ENCODE measurements at regions not wholly inside any gene's neighbourhood (a gene's known extent, or its start where the extent isn't known, plus 50 kb on each side); places are given as distances from the start of the nearest gene placed in this dataset.

- H3K4me3 Mint-ChIP-seq (ENCODE audit: unreplicated experiment) = no peak overlapping the region
- Histone ChIP-seq H3K36me3 (ENCODE audit: control insufficient read depth, insufficient read depth, low read length) (no peaks in the 10 kb centered on the region), H3K4me3 (ENCODE audit: low read depth, low read length) (no peak overlapping the region), H3K4me1 (no peaks in the 10 kb centered on the region), H3K27me3 (replicated peaks; ENCODE audit: control insufficient read depth, insufficient read depth, low read length) (no peaks in the 10 kb centered on the region), H3K9me3 (no peaks in the 10 kb centered on the region)
- no peak for TF ChIP-seq CTCF (IDR thresholded peaks at IDR 0.05; ENCODE audit: insufficient read depth in 1 of 2, low read depth in 1 of 2, low read length in 1 of 2, severe bottlenecking in 1 of 2, unreplicated experiment in 1 of 2)
- H3K4me1 Mint-ChIP-seq (ENCODE audit: low read depth, unreplicated experiment) = no peaks in the 10 kb centered on the region
- H3K36me3 Mint-ChIP-seq (ENCODE audit: insufficient read depth, unreplicated experiment) = no peaks in the 10 kb centered on the region
- ChIA-PET POLR2A (no interaction called here), CTCF (no interaction called here)
- DNase-seq = no peak
- intact Hi-C loops (cut with micrococcal nuclease; ENCODE audit: unreplicated experiment) = no loop called here
- BruUV-seq (replicated peaks) = no TSS peak
- H3K27ac Mint-ChIP-seq (ENCODE audit: unreplicated experiment) = no peak overlapping the region
- peaks cover 19% of the 10 kb centered on the region for H3K9me3 Mint-ChIP-seq (ENCODE audit: unreplicated experiment)
- no peaks in the 10 kb centered on the region for H3K27me3 Mint-ChIP-seq (ENCODE audit: insufficient read depth, unreplicated experiment)
Measured at GRCh38 chrX:122555925-122556324, 628.2 kb upstream of the GRIA3 start.

- H3K4me3 ChIP-seq (ENCODE audit: low read depth, low read length) = no peak overlapping the region
- BruUV-seq (replicated peaks) = no TSS peak
- Mint-ChIP-seq H3K4me1 (ENCODE audit: low read depth, unreplicated experiment) (no peaks in the 10 kb centered on the region), H3K4me3 (ENCODE audit: unreplicated experiment) (no peak overlapping the region), H3K36me3 (ENCODE audit: insufficient read depth, unreplicated experiment) (no peaks in the 10 kb centered on the region), H3K27ac (ENCODE audit: unreplicated experiment) (no peak overlapping the region), H3K9me3 (ENCODE audit: unreplicated experiment) (no peaks in the 10 kb centered on the region), H3K27me3 (ENCODE audit: insufficient read depth, unreplicated experiment) (no peaks in the 10 kb centered on the region)
- POLR2A ChIA-PET = no interaction called here
- CTCF ChIA-PET = no interaction called here
- H3K36me3 ChIP-seq (ENCODE audit: control insufficient read depth, insufficient read depth, low read length) = no peaks in the 10 kb centered on the region
- no peaks in the 10 kb centered on the region for H3K27me3 ChIP-seq (replicated peaks; ENCODE audit: control insufficient read depth, insufficient read depth, low read length)
- no peak for DNase-seq
- intact Hi-C loops (cut with micrococcal nuclease; ENCODE audit: unreplicated experiment) = no loop called here
- no peak for TF ChIP-seq CTCF (IDR thresholded peaks at IDR 0.05; ENCODE audit: insufficient read depth in 1 of 2, low read depth in 1 of 2, low read length in 1 of 2, severe bottlenecking in 1 of 2, unreplicated experiment in 1 of 2)
- no peaks in the 10 kb centered on the region for H3K9me3 ChIP-seq
- no peaks in the 10 kb centered on the region for H3K4me1 ChIP-seq
Measured at GRCh38 chrX:122565952-122566351, 618.1 kb upstream of the GRIA3 start.

- H3K27ac Mint-ChIP-seq (ENCODE audit: unreplicated experiment) = no peak overlapping the region
- CTCF ChIA-PET = no interaction called here
- H3K27me3 Mint-ChIP-seq (ENCODE audit: insufficient read depth, unreplicated experiment) = no peaks in the 10 kb centered on the region
Measured at GRCh38 chrX:122566401-122566800, 617.7 kb upstream of the GRIA3 start.

More at GRCh38 chrX:122566401-122566800, 617.7 kb upstream of the GRIA3 start:
- POLR2A ChIA-PET = no interaction called here
- no peaks in the 10 kb centered on the region for H3K4me1 ChIP-seq
- intact Hi-C loops (cut with micrococcal nuclease; ENCODE audit: unreplicated experiment) = no loop called here
- Mint-ChIP-seq H3K4me1 (ENCODE audit: low read depth, unreplicated experiment) (no peaks in the 10 kb centered on the region), H3K4me3 (ENCODE audit: unreplicated experiment) (no peak overlapping the region), H3K9me3 (ENCODE audit: unreplicated experiment) (no peaks in the 10 kb centered on the region), H3K36me3 (ENCODE audit: insufficient read depth, unreplicated experiment) (no peaks in the 10 kb centered on the region)
- H3K9me3 ChIP-seq = no peaks in the 10 kb centered on the region
- TF ChIP-seq CTCF (IDR thresholded peaks at IDR 0.05; ENCODE audit: insufficient read depth in 1 of 2, low read depth in 1 of 2, low read length in 1 of 2, severe bottlenecking in 1 of 2, unreplicated experiment in 1 of 2) = no peak
- no TSS peak for BruUV-seq (replicated peaks)
- H3K36me3 ChIP-seq (ENCODE audit: control insufficient read depth, insufficient read depth, low read length) = no peaks in the 10 kb centered on the region
- H3K4me3 ChIP-seq (ENCODE audit: low read depth, low read length) = no peak overlapping the region
- H3K27me3 ChIP-seq (replicated peaks; ENCODE audit: control insufficient read depth, insufficient read depth, low read length) = no peaks in the 10 kb centered on the region
- DNase-seq = no peak

Data from Caco-2 (cell line).